Gastrocnemius medialis (tissue), 4 donors: ENCODE measurements at regions not wholly inside any gene's neighbourhood (a gene's known extent, or its start where the extent isn't known, plus 50 kb on each side); places are given as distances from the start of the nearest gene placed in this dataset.

Source experiments
- ATAC-seq, 2 donors: fragments of 150-250 bp; one replicate each; pipeline ENCODE4 v1.9.1; 2016
- DNase-seq, 2 donors: peaks; one replicate each; pipeline ENCODE4 v3.0.0-alpha.2; 2019
- H3K27ac ChIP-seq, 4 donors: fragments of 200-600 bp; sonication (generic); 1 replicate in 1 of 4; 2 replicates in 3 of 4; pipeline ENCODE4 v1.5.1; 2016 to 2018; ENCODE audit warnings: mild to moderate bottlenecking in 2 of 4, moderate library complexity in 1 of 4
- H3K27me3 ChIP-seq, 3 donors: fragments of 200-600 bp; sonication (generic) in 2 of 3; 1 replicate in 1 of 3; 2 replicates in 2 of 3; pipeline versions ENCODE4 v1.5.1 to v1.6.0; 2016 to 2019; ENCODE audit warnings: mild to moderate bottlenecking in 1 of 3, moderate library complexity in 1 of 3
- H3K36me3 ChIP-seq, 2 donors: fragments of 200-600 bp; sonication (generic) in 1 of 2; one replicate each; pipeline ENCODE4 v1.5.1; 2017 to 2018
- H3K4me1 ChIP-seq, 2 donors: fragments of 200-600 bp; sonication (generic) in 1 of 2; one replicate each; pipeline ENCODE4 v1.5.1; 2016 to 2017; ENCODE audit warnings: mild to moderate bottlenecking in 2 of 2
- H3K4me3 ChIP-seq, 4 donors: fragments of 200-600 bp; sonication (generic) in 3 of 4; 1 replicate in 1 of 4; 2 replicates in 3 of 4; pipeline ENCODE4 v1.5.1; 2016 to 2019; ENCODE audit warnings: mild to moderate bottlenecking in 2 of 4
- H3K9me3 ChIP-seq, 3 donors: fragments of 200-600 bp; sonication (generic) in 2 of 3; 1 replicate in 1 of 3; 2 replicates in 2 of 3; pipeline ENCODE4 v1.5.1; 2016 to 2019
- POLR2A ChIP-seq, 2 donors: fragments of 450-650 bp; IDR thresholded peaks; one replicate each; pipeline ENCODE4 v1.6.1; 2017; ENCODE audit warnings: antibody characterized with exemption in 2 of 2, mild to moderate bottlenecking in 2 of 2, moderate library complexity in 2 of 2
- in situ Hi-C, 4 donors: fragments of 200-750 bp; cut with MboI; loops; one replicate each; pipeline versions ENCODE4 v1.15.0 to v1.8.0; 2017; ENCODE audit warnings: low sequenced_read_pairs in 4 of 4
- intact Hi-C: fragments of 100-400 bp; cut with DNase I; formaldehyde crosslinking; loops from one replicate; pipeline ENCODE4 v1.15.1; 2023; ENCODE audit warnings: low total_unique reads
- TF ChIP-seq, protein P1 (sequence below), 5 experiments: fragments of 450-650 bp in 3 of 5; fragments of 200-600 bp in 2 of 5; sonication (generic) in 2 of 5; IDR thresholded peaks in 4 of 5; conservative IDR thresholded peaks in 1 of 5; 1 replicate in 4 of 5; 2 replicates in 1 of 5; pipeline ENCODE4 v1.5.1; 2016 to 2019; ENCODE audit warnings: antibody characterized with exemption in 5 of 5, mild to moderate bottlenecking in 3 of 5, moderate library complexity in 3 of 5

DNA sequence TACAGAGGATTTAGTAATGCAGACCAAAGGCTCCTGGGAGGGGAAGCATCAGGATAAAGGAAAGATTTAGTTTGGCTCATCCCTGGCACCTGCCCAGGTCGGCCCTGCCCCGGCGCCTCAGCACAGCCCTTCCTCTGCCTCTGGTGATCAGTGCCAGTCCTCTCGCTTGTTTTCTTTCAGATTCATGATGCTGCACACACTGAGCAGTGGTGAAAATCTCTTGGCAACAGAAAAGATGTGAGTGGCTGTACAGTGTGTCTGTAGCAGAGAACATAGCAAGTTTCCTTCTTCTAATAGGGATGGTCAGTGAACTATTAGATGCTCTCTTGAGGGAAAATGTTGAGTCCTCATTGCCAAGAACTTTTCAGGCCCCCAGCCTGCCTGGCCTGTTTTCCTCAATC, 994.1 kb downstream of the KCNMA1 start:
- ATAC-seq (peak; percentile 41 to 52), DNase-seq (peak in 1 of 2 donors; percentile 38)
- Histone ChIP-seq H3K36me3 (no peaks in the 10 kb centered on the region), H3K27me3 (no peaks in the 10 kb centered on the region), H3K4me3 (no peak overlapping the region), H3K27ac (no peak overlapping the region), H3K9me3 (no peaks in the 10 kb centered on the region), H3K4me1 (no peaks in the 10 kb centered on the region)
- in situ Hi-C loops = no loop called here
- TF ChIP-seq, protein P1, sequence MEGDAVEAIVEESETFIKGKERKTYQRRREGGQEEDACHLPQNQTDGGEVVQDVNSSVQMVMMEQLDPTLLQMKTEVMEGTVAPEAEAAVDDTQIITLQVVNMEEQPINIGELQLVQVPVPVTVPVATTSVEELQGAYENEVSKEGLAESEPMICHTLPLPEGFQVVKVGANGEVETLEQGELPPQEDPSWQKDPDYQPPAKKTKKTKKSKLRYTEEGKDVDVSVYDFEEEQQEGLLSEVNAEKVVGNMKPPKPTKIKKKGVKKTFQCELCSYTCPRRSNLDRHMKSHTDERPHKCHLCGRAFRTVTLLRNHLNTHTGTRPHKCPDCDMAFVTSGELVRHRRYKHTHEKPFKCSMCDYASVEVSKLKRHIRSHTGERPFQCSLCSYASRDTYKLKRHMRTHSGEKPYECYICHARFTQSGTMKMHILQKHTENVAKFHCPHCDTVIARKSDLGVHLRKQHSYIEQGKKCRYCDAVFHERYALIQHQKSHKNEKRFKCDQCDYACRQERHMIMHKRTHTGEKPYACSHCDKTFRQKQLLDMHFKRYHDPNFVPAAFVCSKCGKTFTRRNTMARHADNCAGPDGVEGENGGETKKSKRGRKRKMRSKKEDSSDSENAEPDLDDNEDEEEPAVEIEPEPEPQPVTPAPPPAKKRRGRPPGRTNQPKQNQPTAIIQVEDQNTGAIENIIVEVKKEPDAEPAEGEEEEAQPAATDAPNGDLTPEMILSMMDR (IDR thresholded peaks at IDR 0.05 in 4 of 5, conservative IDR thresholded peaks at IDR 0.05 in 1 of 5) = no peak
- no peak for TF ChIP-seq POLR2A (IDR thresholded peaks at IDR 0.05)
- intact Hi-C loops = no loop called here

GRCh38 chr10:76642358-76642757, 995.2 kb downstream of the KCNMA1 start:
- intact Hi-C loops = no loop called here
- Histone ChIP-seq H3K36me3 (no peaks in the 10 kb centered on the region), H3K9me3 (no peaks in the 10 kb centered on the region), H3K4me1 (no peaks in the 10 kb centered on the region), H3K27me3 (no peaks in the 10 kb centered on the region), H3K4me3 (no peak overlapping the region), H3K27ac (no peak overlapping the region)
- ATAC-seq (no peak), DNase-seq (no peak)
- in situ Hi-C loops = no loop called here
- no peak for TF ChIP-seq POLR2A (IDR thresholded peaks at IDR 0.05)
- TF ChIP-seq, protein P1 (IDR thresholded peaks at IDR 0.05 in 4 of 5, conservative IDR thresholded peaks at IDR 0.05 in 1 of 5) = no peak

GRCh38 chr10:76641215-76641614, 996.4 kb downstream of the KCNMA1 start:
- H3K4me3 ChIP-seq = no peak overlapping the region
- no peaks in the 10 kb centered on the region for H3K27me3 ChIP-seq
- intact Hi-C loops (no loop called here), in situ Hi-C loops (no loop called here)
- ATAC-seq = no peak
- H3K36me3 ChIP-seq = no peaks in the 10 kb centered on the region
- no peak for DNase-seq
- no peaks in the 10 kb centered on the region for H3K9me3 ChIP-seq
- H3K4me1 ChIP-seq = no peaks in the 10 kb centered on the region
- H3K27ac ChIP-seq = no peak overlapping the region
- TF ChIP-seq POLR2A (IDR thresholded peaks at IDR 0.05) = no peak
- TF ChIP-seq, protein P1 (IDR thresholded peaks at IDR 0.05 in 4 of 5, conservative IDR thresholded peaks at IDR 0.05 in 1 of 5) = no peak

DNA sequence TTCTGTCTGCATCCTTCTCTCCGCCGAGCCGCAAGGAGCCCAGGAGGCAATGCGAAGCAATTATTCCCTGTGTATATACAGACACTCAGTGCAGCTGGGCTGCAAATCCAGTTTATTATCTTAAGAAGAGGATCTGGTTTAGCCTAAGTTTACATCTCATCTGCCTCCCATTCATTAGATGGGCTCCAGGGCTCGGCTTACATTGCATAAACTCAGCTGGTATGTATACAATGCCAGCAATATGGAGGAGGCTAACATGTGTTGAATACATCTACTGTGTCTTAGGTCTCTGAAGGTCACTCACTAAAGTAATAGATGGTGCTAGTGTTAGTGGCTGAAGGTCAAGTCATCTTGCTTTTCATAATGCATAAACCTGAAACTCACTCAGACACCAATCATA, 996.8 kb downstream of the KCNMA1 start:
- no peaks in the 10 kb centered on the region for H3K27me3 ChIP-seq
- ATAC-seq = no peak
- intact Hi-C loops (no loop called here), in situ Hi-C loops (no loop called here)
- no peaks in the 10 kb centered on the region for H3K36me3 ChIP-seq
- no peak overlapping the region for H3K4me3 ChIP-seq
- no peak for DNase-seq
- no peaks in the 10 kb centered on the region for H3K9me3 ChIP-seq
- no peak overlapping the region for H3K27ac ChIP-seq
- no peaks in the 10 kb centered on the region for H3K4me1 ChIP-seq
- TF ChIP-seq POLR2A (IDR thresholded peaks at IDR 0.05) = no peak
- TF ChIP-seq, protein P1 (IDR thresholded peaks at IDR 0.05 in 4 of 5, conservative IDR thresholded peaks at IDR 0.05 in 1 of 5) = no peak

DNA sequence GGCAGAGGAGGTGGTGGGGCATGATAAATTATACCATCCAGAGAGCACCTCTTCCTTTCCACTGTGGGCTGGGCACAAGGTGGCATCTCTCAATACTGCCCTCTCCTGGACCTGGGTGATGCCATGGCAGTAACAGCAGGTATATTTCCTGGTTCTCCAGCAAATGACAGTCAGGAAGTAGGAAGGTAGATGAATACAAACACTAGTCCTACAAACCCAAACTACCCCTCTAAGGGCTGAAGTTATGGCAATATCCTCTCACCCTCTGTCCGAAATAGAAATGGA, 1004.9 kb downstream of the KCNMA1 start:
- DNase-seq (no peak), ATAC-seq (no peak)
- Histone ChIP-seq H3K27me3 (no peaks in the 10 kb centered on the region), H3K9me3 (no peaks in the 10 kb centered on the region), H3K27ac (no peak overlapping the region), H3K4me1 (no peaks in the 10 kb centered on the region), H3K36me3 (no peaks in the 10 kb centered on the region), H3K4me3 (no peak overlapping the region)
- intact Hi-C loops = no loop called here
- no peak for TF ChIP-seq POLR2A (IDR thresholded peaks at IDR 0.05)
- TF ChIP-seq, protein P1 (IDR thresholded peaks at IDR 0.05 in 4 of 5, conservative IDR thresholded peaks at IDR 0.05 in 1 of 5) = no peak
- in situ Hi-C loops = no loop called here
